ENCODE measurements at regions not wholly inside any gene's neighbourhood (a gene's known extent, or its start where the extent isn't known, plus 50 kb on each side); places are given as distances from the start of the nearest gene placed in this dataset.

GRCh38 chr2:114083717-114084387 is 194.0 kb downstream of the ACTR3 start (continued):
- TF ChIP-seq KLF5 (IDR thresholded peaks at IDR 0.05; ENCODE audit: partially characterized antibody) = no peak
- TF ChIP-seq ZNF24 (IDR thresholded peaks at IDR 0.05) = no peak
- no peak for TF ChIP-seq SP1 (IDR thresholded peaks at IDR 0.05; ENCODE audit: low read depth, low read length)
- no peak for TF ChIP-seq CTCF (IDR thresholded peaks at IDR 0.05 in 2 of 3, conservative IDR thresholded peaks at IDR 0.05 in 1 of 3; ENCODE audit: control insufficient read depth in 2 of 3, extremely low read depth in 1 of 3, insufficient read depth in 1 of 3, low read depth in 3 of 3, low read length in 3 of 3)
- TF ChIP-seq IRF4 (IDR thresholded peaks at IDR 0.05; ENCODE audit: low read depth, low read length) = 0 out of 2 replicates have a peak, but pooled peaks have one; percentile 35
- TF ChIP-seq CREM (IDR thresholded peaks at IDR 0.05; ENCODE audit: low read depth) = peak; percentile 28; the same call in 1 of the 2 replicates
- no peak for TF ChIP-seq ATF2 (IDR thresholded peaks at IDR 0.05; ENCODE audit: low read length)
- no peak for TF ChIP-seq HDAC2 (IDR thresholded peaks at IDR 0.05)
- no peak for TF ChIP-seq RCOR1 (conservative IDR thresholded peaks at IDR 0.05; ENCODE audit: low read depth, low read length)
- no peak for TF ChIP-seq ELK1 (IDR thresholded peaks at IDR 0.05; ENCODE audit: low read depth, low read length)
- TF ChIP-seq IRF5 (IDR thresholded peaks at IDR 0.05; ENCODE audit: borderline replicate concordance) = no peak
- no peak for TF ChIP-seq TCF12 (IDR thresholded peaks at IDR 0.05; ENCODE audit: low read depth, low read length)
- no peak for TF ChIP-seq ZNF622 (IDR thresholded peaks at IDR 0.05)
- TF ChIP-seq ZBTB11 (CRISPR knock-in tag; IDR thresholded peaks at IDR 0.05) = no peak
